ENCODE measurements at regions not wholly inside any gene's neighbourhood (a gene's known extent, or its start where the extent isn't known, plus 50 kb on each side); places are given as distances from the start of the nearest gene placed in this dataset.

DNA sequence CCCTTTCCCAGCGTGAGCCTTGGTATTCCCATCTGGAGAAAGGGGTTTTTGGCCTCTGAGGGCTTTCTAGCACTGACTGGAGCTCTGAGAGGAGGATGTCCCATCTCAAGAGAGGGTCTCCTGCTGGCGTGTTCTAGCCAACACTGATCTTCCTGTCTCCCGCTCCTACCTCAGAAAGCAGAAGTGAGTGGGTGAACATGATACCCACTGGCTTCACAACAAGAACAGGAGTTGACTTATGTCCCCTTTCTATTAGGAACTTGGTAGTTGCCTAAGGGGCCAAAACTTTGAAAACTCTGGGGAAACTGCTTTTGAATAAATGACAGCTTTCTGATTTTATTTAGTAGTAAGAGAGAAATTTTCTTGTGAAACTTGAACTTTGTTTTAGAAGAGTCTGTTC is 113.1 kb upstream of the ADCY1 start:
- no peak overlapping the region for H3K27ac ChIP-seq (ENCODE audit: control insufficient read depth, insufficient read depth)
- 0 out of 4 replicates have a peak, but pooled peaks cover 0 to 2% of the 10 kb centered on the region in 2 experiments for H3K27me3 ChIP-seq (replicated peaks in 1 of 2; ENCODE audit: control insufficient read depth in 2 of 2, insufficient read depth in 2 of 2, low read length in 1 of 2)
- ChIA-PET POLR2A (no interaction called here), RAD21 (ENCODE audit: unreplicated experiment) (no interaction called here), CTCF (no interaction called here), SMC1A (ENCODE audit: uncharacterized antibody, unreplicated experiment) (no interaction called here)
- intact Hi-C loops (cut with micrococcal nuclease; ENCODE audit: unreplicated experiment) (no loop called here), in situ Hi-C loops (cut with MboI) (no loop called here)
- H3K4me1 ChIP-seq (ENCODE audit: control insufficient read depth, insufficient read depth, low read length): no peaks in the 10 kb centered on the region
- no peak overlapping the region for H2AFZ ChIP-seq (ENCODE audit: control insufficient read depth, low read depth, low read length)
- no peak overlapping the region for H3K4me3 ChIP-seq
- H4K20me1 ChIP-seq (ENCODE audit: control insufficient read depth, insufficient read depth): no peaks in the 10 kb centered on the region
- no peak for ATAC-seq
- FAIRE-seq: no peak
- H3K9me3 ChIP-seq (replicated peaks; ENCODE audit: control insufficient read depth, insufficient read depth, low read length): no peaks in the 10 kb centered on the region
- no peak for DNase-seq (ENCODE audit: low read depth, low spot score)
- BruUV-seq (replicated peaks): no TSS peak
- no peak overlapping the region for H3K9ac ChIP-seq (ENCODE audit: control insufficient read depth, insufficient read depth, low read length)
- 0% methylated on average over 3 of the region's 3 CpGs for WGBS (ENCODE audit: insufficient coverage, insufficient replicate concordance, low lambda C conversion rate, missing lambda C conversion rate)
- TF ChIP-seq, protein P1, sequence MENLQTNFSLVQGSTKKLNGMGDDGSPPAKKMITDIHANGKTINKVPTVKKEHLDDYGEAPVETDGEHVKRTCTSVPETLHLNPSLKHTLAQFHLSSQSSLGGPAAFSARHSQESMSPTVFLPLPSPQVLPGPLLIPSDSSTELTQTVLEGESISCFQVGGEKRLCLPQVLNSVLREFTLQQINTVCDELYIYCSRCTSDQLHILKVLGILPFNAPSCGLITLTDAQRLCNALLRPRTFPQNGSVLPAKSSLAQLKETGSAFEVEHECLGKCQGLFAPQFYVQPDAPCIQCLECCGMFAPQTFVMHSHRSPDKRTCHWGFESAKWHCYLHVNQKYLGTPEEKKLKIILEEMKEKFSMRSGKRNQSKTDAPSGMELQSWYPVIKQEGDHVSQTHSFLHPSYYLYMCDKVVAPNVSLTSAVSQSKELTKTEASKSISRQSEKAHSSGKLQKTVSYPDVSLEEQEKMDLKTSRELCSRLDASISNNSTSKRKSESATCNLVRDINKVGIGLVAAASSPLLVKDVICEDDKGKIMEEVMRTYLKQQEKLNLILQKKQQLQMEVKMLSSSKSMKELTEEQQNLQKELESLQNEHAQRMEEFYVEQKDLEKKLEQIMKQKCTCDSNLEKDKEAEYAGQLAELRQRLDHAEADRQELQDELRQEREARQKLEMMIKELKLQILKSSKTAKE (IDR thresholded peaks at IDR 0.05; ENCODE audit: low read depth, poor library complexity, severe bottlenecking): no peak
- TF ChIP-seq ZBTB40 (IDR thresholded peaks at IDR 0.05; ENCODE audit: borderline replicate concordance): no peak
- no peaks in the 10 kb centered on the region for H3K79me2 ChIP-seq (ENCODE audit: control insufficient read depth, insufficient read depth, low read length)
- H3K4me2 ChIP-seq (ENCODE audit: control insufficient read depth, insufficient read depth): no peak overlapping the region
- no peaks in the 10 kb centered on the region for H3K36me3 ChIP-seq (ENCODE audit: control insufficient read depth in 2 of 2, insufficient read depth in 2 of 2, low read length in 1 of 2)

Measured in GM12878 (cell line).